Stimulated activated naive CD8-positive, alpha-beta T cell treated with anti-CD3 and anti-CD28 coated beads, Interleukin-15, amount 100 ng/mL, for 72 hours (primary cell): ENCODE measurements at regions not wholly inside any gene's neighbourhood (a gene's known extent, or its start where the extent isn't known, plus 50 kb on each side); places are given as distances from the start of the nearest gene placed in this dataset.

ENCODE experiments used
- ATAC-seq: fragments of 150-1000 bp; cut with Tn5 transposase; 2 replicates; pipeline ENCODE4 v1.10.0; 2021; ENCODE audit warnings: mild to moderate bottlenecking, moderate library complexity
- DNase-seq, 2 donors: peaks; one replicate each; pipeline ENCODE4 v3.0.0; 2021 to 2022
- H3K27ac Mint-ChIP-seq, 2 donors: one replicate each; pipeline ENCODE4 v1.8.0; 2022; ENCODE audit warnings: mild to moderate bottlenecking in 2 of 2, mixed read lengths in 2 of 2, moderate library complexity in 2 of 2
- H3K27me3 Mint-ChIP-seq: one replicate; pipeline ENCODE4 v1.8.0; 2022; ENCODE audit warnings: mixed read lengths
- H3K4me1 Mint-ChIP-seq: one replicate; pipeline ENCODE4 v1.8.0; 2022; ENCODE audit warnings: mild to moderate bottlenecking, mixed read lengths
- H3K4me3 Mint-ChIP-seq, 2 donors: one replicate each; pipeline ENCODE4 v1.8.0; 2022; ENCODE audit warnings: mild to moderate bottlenecking in 2 of 2, mixed read lengths in 2 of 2, moderate library complexity in 1 of 2
- H3K9me3 Mint-ChIP-seq, 2 donors: one replicate each; pipeline ENCODE4 v1.8.0; 2022; ENCODE audit warnings: mixed read lengths in 2 of 2

- ATAC-seq, result no peak
- no peak for DNase-seq
- Mint-ChIP-seq H3K27me3 (no peaks in the 10 kb centered on the region), H3K4me1 (no peaks in the 10 kb centered on the region), H3K9me3 (peaks cover 0 to 11% of the 10 kb centered on the region in 2 donors), H3K4me3 (no peak overlapping the region), H3K27ac (no peak overlapping the region)
These were observed 234.0 kb upstream of the TBX3 start for GRCh38 chr12:114917953-114918352.

- no peaks in the 10 kb centered on the region for H3K27me3 Mint-ChIP-seq
- no peaks in the 10 kb centered on the region for H3K4me1 Mint-ChIP-seq
- no peak overlapping the region for H3K27ac Mint-ChIP-seq
- no peak overlapping the region for H3K4me3 Mint-ChIP-seq
- ATAC-seq (no peak), DNase-seq (no peak)
- peaks cover 0 to 11% of the 10 kb centered on the region in 2 donors for H3K9me3 Mint-ChIP-seq
These were observed 233.3 kb upstream of the TBX3 start for GRCh38 chr12:114917307-114917706.

- Mint-ChIP-seq H3K4me1 (no peaks in the 10 kb centered on the region), H3K9me3 (peaks cover 0 to 11% of the 10 kb centered on the region in 2 donors), H3K27ac (peak overlapping the region in 1 of 2 donors; percentile 71), H3K27me3 (no peaks in the 10 kb centered on the region), H3K4me3 (no peak overlapping the region)
- no peak for ATAC-seq
- no peak for DNase-seq
These were observed 232.6 kb upstream of the TBX3 start for GRCh38 chr12:114916541-114916940.

GRCh38 chr12:114916124-114916523, 232.1 kb upstream of the TBX3 start:
- Mint-ChIP-seq H3K27ac (peak overlapping the region in 1 of 2 donors; percentile 71), H3K27me3 (no peaks in the 10 kb centered on the region)
- DNase-seq, result no peak

GRCh38 chr12:114913871-114914801, 230.2 kb upstream of the TBX3 start:
- no peaks in the 10 kb centered on the region for H3K4me1 Mint-ChIP-seq
- H3K9me3 Mint-ChIP-seq, result peaks cover 0 to 11% of the 10 kb centered on the region in 2 donors
- no peak overlapping the region for H3K27ac Mint-ChIP-seq
- DNase-seq, result no peak
- H3K27me3 Mint-ChIP-seq, result no peaks in the 10 kb centered on the region
- H3K4me3 Mint-ChIP-seq, result no peak overlapping the region
- no peak for ATAC-seq

More at GRCh38 chr12:114916124-114916523, 232.1 kb upstream of the TBX3 start:
- H3K4me3 Mint-ChIP-seq, result no peak overlapping the region
- no peak for ATAC-seq
- H3K4me1 Mint-ChIP-seq, result no peaks in the 10 kb centered on the region
- H3K9me3 Mint-ChIP-seq, result peaks cover 0 to 11% of the 10 kb centered on the region in 2 donors

GRCh38 chr12:114912811-114913210, 228.8 kb upstream of the TBX3 start:
- ATAC-seq, result no peak
- Mint-ChIP-seq H3K4me1 (no peaks in the 10 kb centered on the region), H3K9me3 (peaks cover 0 to 7% of the 10 kb centered on the region in 2 donors), H3K27me3 (no peaks in the 10 kb centered on the region), H3K4me3 (no peak overlapping the region), H3K27ac (no peak overlapping the region)
- no peak for DNase-seq

- ATAC-seq (no peak), DNase-seq (no peak)
- Mint-ChIP-seq H3K9me3 (no peaks in the 10 kb centered on the region), H3K4me1 (no peaks in the 10 kb centered on the region), H3K27me3 (no peaks in the 10 kb centered on the region), H3K27ac (no peak overlapping the region), H3K4me3 (no peak overlapping the region)
These were observed 227.2 kb upstream of the TBX3 start for GRCh38 chr12:114911196-114911595.

GRCh38 chr12:114904254-114905003, 220.5 kb upstream of the TBX3 start:
- Mint-ChIP-seq H3K4me1 (no peaks in the 10 kb centered on the region), H3K27ac (no peak overlapping the region), H3K4me3 (no peak overlapping the region), H3K27me3 (no peaks in the 10 kb centered on the region), H3K9me3 (no peaks in the 10 kb centered on the region)
- ATAC-seq (no peak), DNase-seq (no peak)

GRCh38 chr12:114903083-114903691, 219.2 kb upstream of the TBX3 start:
- H3K9me3 Mint-ChIP-seq, result no peaks in the 10 kb centered on the region
- H3K4me3 Mint-ChIP-seq, result no peak overlapping the region
- H3K4me1 Mint-ChIP-seq, result no peaks in the 10 kb centered on the region
- ATAC-seq, result no peak
- no peak for DNase-seq
- H3K27ac Mint-ChIP-seq, result no peak overlapping the region
- no peaks in the 10 kb centered on the region for H3K27me3 Mint-ChIP-seq

- Mint-ChIP-seq H3K27ac (no peak overlapping the region), H3K9me3 (no peaks in the 10 kb centered on the region), H3K27me3 (no peaks in the 10 kb centered on the region), H3K4me3 (no peak overlapping the region), H3K4me1 (no peaks in the 10 kb centered on the region)
- ATAC-seq (no peak), DNase-seq (no peak)
These were observed 218.7 kb upstream of the TBX3 start for GRCh38 chr12:114902665-114903064.

- H3K4me1 Mint-ChIP-seq, result no peaks in the 10 kb centered on the region
- no peak for DNase-seq
- H3K27ac Mint-ChIP-seq, result peak overlapping the region in 1 of 2 donors; percentile 11
- no peaks in the 10 kb centered on the region for H3K27me3 Mint-ChIP-seq
- no peak overlapping the region for H3K4me3 Mint-ChIP-seq
- no peaks in the 10 kb centered on the region for H3K9me3 Mint-ChIP-seq
- ATAC-seq, result no peak
These were observed 217.3 kb upstream of the TBX3 start for GRCh38 chr12:114901316-114901715.

GRCh38 chr12:114898159-114898558, 214.2 kb upstream of the TBX3 start:
- Mint-ChIP-seq H3K4me3 (no peak overlapping the region), H3K4me1 (no peaks in the 10 kb centered on the region), H3K27ac (no peak overlapping the region), H3K27me3 (no peaks in the 10 kb centered on the region), H3K9me3 (no peaks in the 10 kb centered on the region)
- ATAC-seq, result no peak
- no peak for DNase-seq

- peaks cover 8% of the 10 kb centered on the region for H3K27me3 Mint-ChIP-seq
- ATAC-seq (no peak), DNase-seq (no peak)
- no peaks in the 10 kb centered on the region for H3K4me1 Mint-ChIP-seq
- H3K9me3 Mint-ChIP-seq, result peaks cover 0 to 5% of the 10 kb centered on the region in 2 donors
- H3K27ac Mint-ChIP-seq, result no peak overlapping the region
- no peak overlapping the region for H3K4me3 Mint-ChIP-seq
These were observed 211.9 kb upstream of the TBX3 start for GRCh38 chr12:114895827-114896226.

GRCh38 chr12:114895081-114895480, 211.1 kb upstream of the TBX3 start:
- no peak overlapping the region for H3K4me3 Mint-ChIP-seq
- DNase-seq (no peak), ATAC-seq (no peak)
- no peak overlapping the region for H3K27ac Mint-ChIP-seq
- H3K9me3 Mint-ChIP-seq, result peaks cover 0 to 5% of the 10 kb centered on the region in 2 donors
- H3K27me3 Mint-ChIP-seq, result peaks cover 8% of the 10 kb centered on the region
- H3K4me1 Mint-ChIP-seq, result no peaks in the 10 kb centered on the region

GRCh38 chr12:114894076-114894475, 210.1 kb upstream of the TBX3 start:
- no peak overlapping the region for H3K4me3 Mint-ChIP-seq
- H3K27ac Mint-ChIP-seq, result no peak overlapping the region
- ATAC-seq (no peak), DNase-seq (no peak)
- H3K9me3 Mint-ChIP-seq, result peaks cover 0 to 5% of the 10 kb centered on the region in 2 donors
- no peaks in the 10 kb centered on the region for H3K4me1 Mint-ChIP-seq
- peaks cover 8% of the 10 kb centered on the region for H3K27me3 Mint-ChIP-seq
